H1 (cell line): ENCODE measurements at regions not wholly inside any gene's neighbourhood (a gene's known extent, or its start where the extent isn't known, plus 50 kb on each side); places are given as distances from the start of the nearest gene placed in this dataset.

Experiments used
- CTCF ChIA-PET: fragments of 300-600 bp; sonication (Branson Sonifier 250); formaldehyde crosslinking; loops from one replicate; lab custom pipeline; 2021; ENCODE audit not compliant: partially characterized antibody; lab: Charles Lee
- POLR2A ChIA-PET: fragments of 300-600 bp; sonication (Branson Sonifier 250); formaldehyde crosslinking; loops from one replicate; lab custom pipeline; 2021; ENCODE audit warnings: inconsistent platforms; ENCODE audit not compliant: partially characterized antibody; lab: Charles Lee
- DNase-seq, 2 experiments: peaks; one replicate each; pipeline versions ENCODE4 v3.0.0 to v3.0.0-alpha.2; 2010 to 2022; ENCODE audit warnings: low spot score in 2 of 2, low read depth in 1 of 2, mixed read lengths in 1 of 2
- FAIRE-seq: peaks from 2 replicates; lab custom pipeline; 2011; peaks lifted over from hg19 to GRCh38; lab: Jason Lieb, UNC
- H2AFZ ChIP-seq: 2 replicates; pipeline ENCODE4 v1.8.1; 2012; ENCODE audit warnings: low read length, inconsistent platforms
- H2AK5ac ChIP-seq: 2 replicates; pipeline ENCODE4 v1.6.1; 2013; ENCODE audit warnings: low read depth, low read length
- H2BK120ac ChIP-seq: replicated peaks from 2 replicates; pipeline ENCODE3; 2013; ENCODE audit warnings: low read depth, low read length, inconsistent platforms
- H2BK12ac ChIP-seq: 2 replicates; pipeline ENCODE4 v1.6.1; 2013; ENCODE audit warnings: low read depth, low read length
- H2BK15ac ChIP-seq: 2 replicates; pipeline ENCODE4 v1.6.1; 2013; ENCODE audit warnings: low read length
- H2BK20ac ChIP-seq: 2 replicates; pipeline ENCODE4 v1.6.1; 2013; ENCODE audit warnings: low read length
- H2BK5ac ChIP-seq: 2 replicates; pipeline ENCODE4 v1.6.1; 2013; ENCODE audit warnings: low read depth, low read length
- H3K14ac ChIP-seq: 2 replicates; pipeline ENCODE4 v1.6.1; 2013; ENCODE audit warnings: inconsistent platforms; ENCODE audit not compliant: insufficient read length
- H3K18ac ChIP-seq: 2 replicates; pipeline ENCODE4 v1.6.1; 2013; ENCODE audit warnings: low read length; ENCODE audit errors: extremely low read depth
- H3K23ac ChIP-seq: 2 replicates; pipeline ENCODE4 v1.6.1; 2013; ENCODE audit warnings: inconsistent platforms; ENCODE audit not compliant: insufficient read length
- H3K23me2 ChIP-seq: 2 replicates; pipeline ENCODE4 v1.6.1; 2013; ENCODE audit warnings: low read depth, low read length
- H3K27ac ChIP-seq: 2 replicates; pipeline ENCODE4 v1.6.1; 2011; ENCODE audit warnings: low read depth, low read length, inconsistent platforms
- H3K27me3 ChIP-seq, 4 experiments: replicated peaks in 1 of 4; 1 replicate in 1 of 4; 2 replicates in 3 of 4; pipeline versions ENCODE4 v1.6.1 to v1.8.1; 2011 to 2013; ENCODE audit warnings: low read length in 3 of 4, mild to moderate bottlenecking in 3 of 4, inconsistent platforms in 2 of 4, mixed read lengths in 2 of 4, moderate library complexity in 1 of 4; ENCODE audit not compliant: control insufficient read depth in 3 of 4, insufficient read depth in 3 of 4; ENCODE audit errors: extremely low read depth in 1 of 4
- H3K36me3 ChIP-seq, 4 experiments: 2 replicates each; pipeline versions ENCODE4 v1.6.1 to v1.8.1; 2011 to 2013; ENCODE audit warnings: mild to moderate bottlenecking in 4 of 4, low read length in 3 of 4, moderate library complexity in 2 of 4, control low read depth in 1 of 4, inconsistent platforms in 1 of 4; ENCODE audit not compliant: insufficient read depth in 4 of 4, control insufficient read depth in 2 of 4
- H3K4ac ChIP-seq: replicated peaks from 2 replicates; pipeline ENCODE3; 2013; ENCODE audit warnings: low read length, low read depth, mixed read lengths, inconsistent platforms; ENCODE audit not compliant: insufficient read length
- H3K4me1 ChIP-seq, 4 experiments: replicated peaks in 1 of 4; 1 replicate in 1 of 4; 2 replicates in 3 of 4; pipeline versions ENCODE4 v1.6.1 to v1.8.1; 2011 to 2013; ENCODE audit warnings: low read length in 3 of 4, inconsistent platforms in 2 of 4, mixed read lengths in 1 of 4; ENCODE audit not compliant: insufficient read depth in 4 of 4, control insufficient read depth in 3 of 4
- H3K4me2 ChIP-seq, 2 experiments: 2 replicates each; pipeline versions ENCODE4 v1.6.1 to v1.8.1; 2011 to 2013; ENCODE audit warnings: low read depth in 2 of 2, low read length in 2 of 2, control low read depth in 1 of 2, inconsistent platforms in 1 of 2, mild to moderate bottlenecking in 1 of 2; ENCODE audit not compliant: insufficient read depth in 1 of 2
- H3K4me3 ChIP-seq, 4 experiments: fragments of 200-600, 300-600 bp in 1 of 4; sonication (generic), shearing (Covaris generic), sonication (Bioruptor Twin) in 1 of 4; 2 replicates each; pipeline versions ENCODE4 v1.5.1 to v1.8.1; 2011 to 2016; ENCODE audit warnings: low read length in 4 of 4, low read depth in 3 of 4, control low read depth in 2 of 4, inconsistent platforms in 2 of 4, mild to moderate bottlenecking in 2 of 4, mixed read lengths in 1 of 4, moderate library complexity in 1 of 4; ENCODE audit not compliant: insufficient read depth in 2 of 4; ENCODE audit errors: extremely low read depth in 1 of 4
- H3K56ac ChIP-seq: replicated peaks from 2 replicates; pipeline ENCODE3; 2013; ENCODE audit warnings: low read depth, mild to moderate bottlenecking, mixed read lengths, low read length, inconsistent platforms; ENCODE audit not compliant: insufficient read length
- H3K79me1 ChIP-seq: 2 replicates; pipeline ENCODE4 v1.6.1; 2013; ENCODE audit warnings: low read depth, low read length, control low read depth
- H3K79me2 ChIP-seq, 2 experiments: 2 replicates each; pipeline versions ENCODE4 v1.6.1 to v1.8.1; 2012 to 2013; ENCODE audit warnings: low read length in 2 of 2, mild to moderate bottlenecking in 2 of 2, inconsistent platforms in 1 of 2; ENCODE audit not compliant: insufficient read depth in 2 of 2, control insufficient read depth in 1 of 2
- H3K9ac ChIP-seq, 4 experiments: replicated peaks in 1 of 4; 1 replicate in 1 of 4; 2 replicates in 3 of 4; pipeline versions ENCODE4 v1.6.1 to v1.8.1; 2011 to 2013; ENCODE audit warnings: low read depth in 3 of 4, low read length in 3 of 4, control low read depth in 2 of 4, mild to moderate bottlenecking in 2 of 4, moderate library complexity in 2 of 4, inconsistent platforms in 1 of 4; ENCODE audit errors: extremely low read depth in 1 of 4
- H3K9me3 ChIP-seq, 2 experiments: 2 replicates each; pipeline versions ENCODE4 v1.6.1 to v1.8.1; 2012 to 2013; ENCODE audit warnings: mild to moderate bottlenecking in 2 of 2, moderate library complexity in 2 of 2, control low read depth in 1 of 2, inconsistent platforms in 1 of 2, low read depth in 1 of 2, low read length in 1 of 2, mixed read lengths in 1 of 2; ENCODE audit not compliant: insufficient read depth in 2 of 2
- H4K20me1 ChIP-seq, 2 experiments: replicated peaks in 1 of 2; 2 replicates each; pipeline versions ENCODE3 to v1.8.1; 2011 to 2013; ENCODE audit warnings: inconsistent platforms in 2 of 2, low read length in 2 of 2, mild to moderate bottlenecking in 1 of 2; ENCODE audit not compliant: insufficient read depth in 2 of 2, control insufficient read depth in 1 of 2
- H4K5ac ChIP-seq: 2 replicates; pipeline ENCODE4 v1.6.1; 2013; ENCODE audit warnings: low read length, low read depth, mixed read lengths, inconsistent platforms; ENCODE audit not compliant: insufficient read length
- H4K8ac ChIP-seq: 2 replicates; pipeline ENCODE4 v1.8.0; 2013; ENCODE audit warnings: mild to moderate bottlenecking, moderate library complexity, low read length, inconsistent platforms; ENCODE audit not compliant: insufficient read depth; ENCODE audit errors: extremely low read depth
- H4K91ac ChIP-seq: replicated peaks from 2 replicates; pipeline ENCODE3; 2013; ENCODE audit warnings: low read length, mixed read lengths, inconsistent platforms; ENCODE audit not compliant: insufficient read length
- KDM1A ChIP-seq: fragments of 200-600, 300-600 bp; sonication (generic); IDR thresholded peaks from 2 replicates; pipeline ENCODE4 v1.7.1; 2016; ENCODE audit warnings: mild to moderate bottlenecking, low read length, borderline replicate concordance
- RXRA ChIP-seq: IDR thresholded peaks from 2 replicates; pipeline ENCODE4 v1.6.1; 2011; ENCODE audit warnings: low read depth, mild to moderate bottlenecking, low read length, moderate library complexity; ENCODE audit not compliant: insufficient read depth
- TCF12 ChIP-seq: IDR thresholded peaks from 2 replicates; pipeline ENCODE4 v1.6.1; 2011; ENCODE audit warnings: low read depth, mild to moderate bottlenecking, low read length
- ZNF274 ChIP-seq: IDR thresholded peaks from 2 replicates; pipeline ENCODE4 v1.7.0; 2012; ENCODE audit warnings: low read length, borderline replicate concordance; ENCODE audit errors: extremely low read depth
- WGBS, 2 experiments: shearing (Covaris generic) in 1 of 2; methylation state at CpG; one replicate each; pipeline versions ENCODE4 v1.1.6 to v1.1.7; 2013 to 2015; ENCODE audit warnings: low lambda C conversion rate in 2 of 2, mixed read lengths in 2 of 2, inconsistent platforms in 1 of 2, low coverage in 1 of 2, missing lambda C conversion rate in 1 of 2; ENCODE audit not compliant: insufficient replicate concordance in 2 of 2, insufficient coverage in 1 of 2, insufficient read length in 1 of 2; ENCODE audit errors: extremely low coverage in 1 of 2, missing lambda C conversion rate in 1 of 2; 5-methylcytosine and 5-hydroxymethylcytosine counted together
- TF ChIP-seq, protein P1 (sequence below): IDR thresholded peaks from 2 replicates; pipeline ENCODE4 v1.6.1; 2011; ENCODE audit warnings: low read depth, mild to moderate bottlenecking, low read length; ENCODE audit not compliant: insufficient read depth
- TF ChIP-seq, protein P2 (sequence below): IDR thresholded peaks from 2 replicates; pipeline ENCODE4 v1.6.1; 2012; ENCODE audit warnings: inconsistent platforms

DNA sequence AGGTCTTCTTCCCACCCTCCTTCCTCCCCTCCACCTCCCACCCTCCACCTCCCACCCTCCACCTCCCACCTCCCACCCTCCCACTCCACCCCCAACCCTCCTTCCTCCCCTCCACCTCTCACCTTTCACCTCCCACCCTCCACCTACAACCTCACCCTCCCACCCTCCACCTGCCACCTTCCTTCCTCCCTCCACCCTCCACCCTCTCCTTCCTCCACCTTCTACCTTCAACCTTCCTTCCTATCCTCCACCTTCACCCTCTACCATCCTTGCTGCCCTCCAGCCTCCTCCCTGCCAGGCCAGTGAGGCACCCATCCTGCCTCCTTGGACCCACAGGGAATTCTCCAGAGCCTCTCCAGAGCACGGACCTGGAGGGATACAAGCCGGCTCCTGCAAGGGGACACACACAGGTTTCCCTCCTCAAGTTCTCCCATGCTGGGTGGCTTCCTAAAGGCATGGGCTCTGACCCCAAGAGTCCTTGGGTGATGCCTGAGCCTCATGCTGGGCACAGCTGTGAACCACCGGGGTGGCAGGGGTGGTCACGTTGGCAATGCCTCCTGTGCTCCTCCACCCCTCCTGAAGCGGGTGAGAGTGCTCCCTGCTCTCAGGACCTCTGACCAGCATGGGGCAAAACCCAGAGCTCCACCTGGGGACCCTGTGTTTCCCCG lies 293.0 kb downstream of the NDUFA10 start:
- Histone ChIP-seq H3K9ac (no peak overlapping the region), H3K9me3 (no peaks in the 10 kb centered on the region), H3K56ac (no peak overlapping the region), H2AFZ (no peak overlapping the region), H3K18ac (no peak overlapping the region), H4K20me1 (no peaks in the 10 kb centered on the region), H3K23me2 (no peaks in the 10 kb centered on the region)
- FAIRE-seq (no peak), DNase-seq (no peak)
- TF ChIP-seq RXRA = no peak
- no peak for TF ChIP-seq KDM1A
- no peak for TF ChIP-seq TCF12
- TF ChIP-seq ZNF274 = no peak
- TF ChIP-seq, protein P1, sequence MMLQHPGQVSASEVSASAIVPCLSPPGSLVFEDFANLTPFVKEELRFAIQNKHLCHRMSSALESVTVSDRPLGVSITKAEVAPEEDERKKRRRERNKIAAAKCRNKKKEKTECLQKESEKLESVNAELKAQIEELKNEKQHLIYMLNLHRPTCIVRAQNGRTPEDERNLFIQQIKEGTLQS = no peak
- TF ChIP-seq, protein P2, sequence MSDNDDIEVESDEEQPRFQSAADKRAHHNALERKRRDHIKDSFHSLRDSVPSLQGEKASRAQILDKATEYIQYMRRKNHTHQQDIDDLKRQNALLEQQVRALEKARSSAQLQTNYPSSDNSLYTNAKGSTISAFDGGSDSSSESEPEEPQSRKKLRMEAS = no peak
- TF ChIP-seq, all 59 proteins: peak for 0
- Histone ChIP-seq H2AK5ac (no peak overlapping the region), H4K8ac (no peak overlapping the region), H3K23ac (no peak overlapping the region), H3K79me1 (no peaks in the 10 kb centered on the region), H3K14ac (no peak overlapping the region), H4K91ac (no peak overlapping the region), H4K5ac (no peak overlapping the region), H3K27me3 (no peaks in the 10 kb centered on the region), H3K4me2 (no peak overlapping the region), H2BK12ac (no peak overlapping the region), H3K4me3 (no peak overlapping the region), H2BK120ac (no peak overlapping the region), H2BK15ac (no peak overlapping the region), H3K4me1 (no peaks in the 10 kb centered on the region; a peak in 1 of 7 replicates), H2BK5ac (no peak overlapping the region), H2BK20ac (no peak overlapping the region), H3K4ac (no peak overlapping the region), H3K27ac (no peak overlapping the region; the same call in 1 of the 2 replicates), H3K36me3 (no peaks in the 10 kb centered on the region), H3K79me2 (no peaks in the 10 kb centered on the region)
- 93% methylated on average over 5 of the region's 6 CpGs; no CpG with 5 or more reads in 1 of the 2 experiments for whole genome bisulfite sequencing, 2 experiments
- ChIA-PET CTCF (no interaction called here), POLR2A (no interaction called here)
